Fibroblast of pulmonary artery (primary cell): ENCODE measurements at regions not wholly inside any gene's neighbourhood (a gene's known extent, or its start where the extent isn't known, plus 50 kb on each side); places are given as distances from the start of the nearest gene placed in this dataset.

Experiments
- DNase-seq: peaks from one replicate; pipeline ENCODE4 v3.0.0-alpha.2; 2010; ENCODE audit warnings: low read depth
- H3K4me3 ChIP-seq: replicated peaks from 2 replicates; pipeline ENCODE4 v1.5.1; 2011; ENCODE audit warnings: low read depth, mild to moderate bottlenecking, control low read depth, low read length, moderate library complexity
- TF ChIP-seq, protein P1 (sequence below): IDR thresholded peaks from 2 replicates; pipeline ENCODE4 v1.5.1; 2011; ENCODE audit warnings: mild to moderate bottlenecking, control low read depth, low read length, inconsistent platforms; ENCODE audit errors: missing control alignments

DNA sequence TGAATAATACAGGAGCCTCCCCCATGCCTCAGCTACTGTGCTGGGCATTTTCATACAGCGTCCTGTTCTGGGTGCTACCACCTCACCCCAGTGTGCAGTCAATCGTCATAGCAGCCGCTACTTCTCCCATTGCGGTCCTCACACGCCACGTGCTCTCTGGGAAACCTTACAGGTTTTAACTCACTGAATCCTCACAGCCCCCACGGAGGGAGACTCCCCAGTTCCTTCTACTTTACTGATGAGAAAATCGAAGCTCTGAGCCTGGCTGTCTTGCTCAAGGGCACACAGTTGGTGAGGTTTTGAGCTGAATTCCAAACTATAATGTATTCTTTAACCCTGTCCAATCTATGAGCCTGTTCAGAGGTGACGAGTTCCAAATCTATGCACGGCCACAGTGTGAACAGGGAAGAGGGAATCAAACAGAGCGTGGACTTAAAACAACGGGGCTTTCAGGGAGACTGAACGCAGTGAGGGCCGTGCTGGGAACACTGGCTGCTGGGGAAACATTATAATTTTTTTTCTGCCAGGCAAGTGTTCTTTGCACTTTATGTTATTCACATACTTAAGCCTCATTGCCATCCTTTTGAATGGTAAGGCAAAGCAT lies 421.5 kb downstream of the BRD1 start:
- TF ChIP-seq, protein P1, sequence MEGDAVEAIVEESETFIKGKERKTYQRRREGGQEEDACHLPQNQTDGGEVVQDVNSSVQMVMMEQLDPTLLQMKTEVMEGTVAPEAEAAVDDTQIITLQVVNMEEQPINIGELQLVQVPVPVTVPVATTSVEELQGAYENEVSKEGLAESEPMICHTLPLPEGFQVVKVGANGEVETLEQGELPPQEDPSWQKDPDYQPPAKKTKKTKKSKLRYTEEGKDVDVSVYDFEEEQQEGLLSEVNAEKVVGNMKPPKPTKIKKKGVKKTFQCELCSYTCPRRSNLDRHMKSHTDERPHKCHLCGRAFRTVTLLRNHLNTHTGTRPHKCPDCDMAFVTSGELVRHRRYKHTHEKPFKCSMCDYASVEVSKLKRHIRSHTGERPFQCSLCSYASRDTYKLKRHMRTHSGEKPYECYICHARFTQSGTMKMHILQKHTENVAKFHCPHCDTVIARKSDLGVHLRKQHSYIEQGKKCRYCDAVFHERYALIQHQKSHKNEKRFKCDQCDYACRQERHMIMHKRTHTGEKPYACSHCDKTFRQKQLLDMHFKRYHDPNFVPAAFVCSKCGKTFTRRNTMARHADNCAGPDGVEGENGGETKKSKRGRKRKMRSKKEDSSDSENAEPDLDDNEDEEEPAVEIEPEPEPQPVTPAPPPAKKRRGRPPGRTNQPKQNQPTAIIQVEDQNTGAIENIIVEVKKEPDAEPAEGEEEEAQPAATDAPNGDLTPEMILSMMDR, result no peak
- DNase-seq, result no peak
- no peak overlapping the region for H3K4me3 ChIP-seq

DNA sequence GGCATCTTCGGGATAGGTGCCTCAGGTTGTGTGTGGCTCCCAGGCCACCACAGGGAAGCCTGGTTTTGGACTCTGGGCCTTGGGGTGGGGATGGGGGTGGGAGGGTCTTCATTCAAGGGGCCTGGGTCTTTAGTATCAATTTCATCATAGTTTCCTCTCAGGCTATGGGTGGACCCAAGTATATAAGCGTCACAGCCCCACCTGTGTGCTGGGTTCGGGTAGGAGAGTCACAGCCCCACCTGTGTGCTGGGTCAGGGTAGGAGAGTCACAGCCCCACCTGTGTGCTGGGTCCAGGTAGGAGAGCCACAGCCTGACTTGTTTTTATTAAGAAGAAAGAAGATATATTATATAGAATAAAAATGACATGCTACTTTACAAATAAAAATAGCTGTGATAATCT lies 422.1 kb downstream of the BRD1 start:
- no peak for DNase-seq
- H3K4me3 ChIP-seq, result no peak overlapping the region
- TF ChIP-seq, protein P1, result no peak

DNA sequence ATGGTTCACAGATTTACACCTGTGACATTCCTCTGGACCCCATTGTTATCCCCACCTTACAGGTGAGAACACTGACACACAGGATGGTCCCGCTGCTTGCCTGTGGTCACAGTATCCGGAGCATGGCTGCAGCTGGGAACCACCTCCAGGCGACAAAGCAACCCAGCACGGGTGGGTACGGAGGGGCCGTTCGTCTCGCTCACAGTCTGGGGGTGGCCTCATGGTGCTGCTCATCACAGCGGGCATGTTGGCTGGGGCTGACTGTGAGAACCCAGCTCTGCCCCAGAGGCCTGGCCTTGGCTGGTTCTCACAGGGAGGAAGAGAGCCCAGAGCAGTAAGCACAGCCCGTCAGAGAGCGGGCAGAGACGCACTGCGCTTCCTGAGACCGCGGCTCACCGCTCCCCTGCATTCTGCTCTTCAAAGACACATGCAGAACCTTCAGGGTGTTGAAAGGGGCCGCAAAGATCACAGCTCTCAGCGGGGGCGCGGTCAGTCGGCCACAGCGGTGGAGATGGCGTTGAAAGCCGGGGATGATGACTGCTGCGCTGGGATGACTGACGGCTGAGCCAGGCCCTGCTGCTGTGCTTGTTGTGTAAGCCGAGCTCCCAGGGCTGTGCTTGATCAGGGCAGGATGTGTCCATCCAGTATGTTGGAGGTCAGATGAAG lies 423.0 kb downstream of the BRD1 start:
- DNase-seq, result no peak
- TF ChIP-seq, protein P1, result no peak
- no peak overlapping the region for H3K4me3 ChIP-seq

DNA sequence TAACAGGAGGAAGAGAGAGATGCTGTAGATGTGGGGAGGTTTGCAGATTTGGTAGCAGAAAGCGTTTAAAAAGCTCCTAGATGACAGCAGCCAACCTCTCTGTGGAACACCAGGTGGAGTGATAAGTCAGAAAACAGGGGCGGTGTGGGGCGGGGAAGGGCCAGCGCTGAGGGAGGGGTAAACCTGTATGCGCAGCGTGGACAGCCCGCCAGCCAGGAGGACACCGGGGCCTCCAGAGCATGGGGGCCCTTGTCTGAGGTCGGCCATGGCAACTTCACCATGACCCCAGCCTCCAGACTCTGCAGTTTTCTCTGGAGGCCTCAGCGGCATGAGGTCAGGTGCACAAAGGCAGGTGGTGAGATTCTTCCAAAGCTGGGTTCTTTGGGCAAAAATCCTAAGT lies 423.7 kb downstream of the BRD1 start:
- TF ChIP-seq, protein P1, result no peak
- no peak for DNase-seq
- no peak overlapping the region for H3K4me3 ChIP-seq

DNA sequence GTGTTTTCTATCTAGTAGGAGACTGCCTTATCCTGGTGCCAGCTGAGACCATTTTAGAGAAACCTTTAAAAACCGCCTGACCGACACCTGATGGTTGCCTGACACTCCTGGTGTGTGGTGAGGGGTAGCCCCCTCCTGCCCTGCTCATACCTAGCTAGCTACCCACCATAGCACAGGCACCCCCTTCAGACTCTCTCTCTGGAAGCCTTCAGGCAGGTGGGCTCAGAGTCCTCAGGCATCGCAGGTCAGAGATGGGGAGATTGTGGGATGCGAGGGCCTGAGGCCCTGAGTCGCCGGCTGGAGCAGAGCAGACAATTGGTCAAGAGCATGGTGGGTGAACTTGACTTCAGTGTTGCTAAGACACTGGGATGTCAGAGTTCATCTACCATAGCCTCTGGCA lies 424.6 kb downstream of the BRD1 start:
- DNase-seq, result no peak
- TF ChIP-seq, protein P1, result no peak
- no peak overlapping the region for H3K4me3 ChIP-seq

DNA sequence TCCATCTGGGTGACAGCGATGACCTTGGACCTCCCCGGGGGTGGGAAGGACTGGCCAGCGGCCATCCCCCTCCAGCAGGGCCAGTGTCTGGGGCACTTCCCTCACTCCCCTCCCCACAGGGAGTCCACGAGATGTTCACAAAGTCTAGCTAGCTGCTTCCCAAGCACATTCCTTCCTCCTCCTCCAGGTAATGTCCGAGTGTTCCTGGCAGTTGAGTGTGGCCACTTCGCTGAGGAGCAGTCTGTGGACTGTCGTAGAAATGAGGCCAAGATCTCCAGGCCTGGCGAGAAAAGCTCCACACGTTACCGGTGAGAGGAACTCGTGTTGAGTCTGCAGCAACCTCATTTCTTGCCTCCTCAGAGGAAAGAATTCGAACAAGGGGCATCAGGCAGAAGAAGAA lies 425.5 kb downstream of the BRD1 start:
- no peak for DNase-seq
- TF ChIP-seq, protein P1, result no peak

DNA sequence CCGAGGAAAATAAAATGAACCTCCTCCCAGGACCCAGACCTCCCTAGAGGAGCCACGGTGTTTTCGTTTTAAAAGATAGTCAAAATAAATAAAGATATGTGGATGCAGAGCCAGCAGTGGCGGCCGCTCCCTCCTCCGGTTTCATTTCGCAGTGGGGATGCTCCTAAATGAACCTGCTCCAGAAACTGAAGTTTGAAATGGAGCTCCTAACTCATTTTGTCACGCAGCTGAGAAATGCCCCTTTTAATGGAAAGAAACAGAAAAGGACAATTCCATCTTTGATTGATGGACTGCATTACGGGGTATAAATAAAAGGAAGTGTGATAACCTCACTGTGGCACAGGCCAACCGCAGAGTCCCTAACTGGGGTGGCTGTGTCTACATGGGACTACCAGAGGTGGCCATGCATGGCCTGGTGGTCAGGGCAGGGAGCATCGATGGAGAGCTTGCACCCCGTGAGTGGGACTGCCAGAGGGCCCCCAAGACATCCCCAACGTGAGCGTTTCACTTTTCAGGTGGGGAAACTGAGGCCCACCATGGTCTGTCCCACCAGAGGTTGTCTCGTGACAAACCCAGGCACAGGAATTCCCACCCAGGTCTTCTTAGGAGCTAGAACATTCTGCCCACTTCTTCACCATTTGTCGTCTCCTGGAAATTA lies 426.6 kb downstream of the BRD1 start:
- TF ChIP-seq, protein P1, result no peak
- no peak for DNase-seq
- H3K4me3 ChIP-seq, result no peak overlapping the region

More for the DNA sequence above, 425.5 kb downstream of the BRD1 start:
- no peak overlapping the region for H3K4me3 ChIP-seq
